MCF 10A (cell line): ENCODE measurements at regions not wholly inside any gene's neighbourhood (a gene's known extent, or its start where the extent isn't known, plus 50 kb on each side); places are given as distances from the start of the nearest gene placed in this dataset.

Experiments used
- BruUV-seq: library from RNA; stranded (reverse); fragments of 400-500 nt; replicated peaks from 2 replicates; lab custom pipeline; 2021; lab: Mats Ljungman, UMichigan
- CTCF ChIA-PET: fragments of 300-600 bp; sonication (Branson Sonifier 250); formaldehyde crosslinking; extraction: SDS; loops from one replicate; lab custom pipeline; 2021; ENCODE audit warnings: antibody characterized with exemption, inconsistent platforms; lab: Yijun Ruan, JAX
- POLR2A ChIA-PET: fragments of 300-600, 350-650 bp; sonication (Branson Sonifier 250); formaldehyde crosslinking; extraction: SDS; loops from one replicate; lab custom pipeline; 2020; ENCODE audit warnings: antibody characterized with exemption, inconsistent platforms; lab: Yijun Ruan, JAX
- DNase-seq: peaks from one replicate; pipeline ENCODE4 v3.0.0-alpha.2; 2018; ENCODE audit not compliant: unreplicated experiment
- H3K27ac Mint-ChIP-seq: one replicate; pipeline ENCODE4 v1.8.0; 2022; ENCODE audit warnings: mild to moderate bottlenecking, low read depth, mixed read lengths; ENCODE audit not compliant: unreplicated experiment
- H3K27me3 Mint-ChIP-seq: one replicate; pipeline ENCODE4 v1.8.0; 2022; ENCODE audit warnings: mixed read lengths; ENCODE audit not compliant: insufficient read depth, unreplicated experiment
- H3K36me3 Mint-ChIP-seq: one replicate; pipeline ENCODE4 v1.8.0; 2022; ENCODE audit warnings: mild to moderate bottlenecking, moderate library complexity, mixed read lengths; ENCODE audit not compliant: insufficient read depth, unreplicated experiment
- H3K4me1 Mint-ChIP-seq: one replicate; pipeline ENCODE4 v1.8.0; 2022; ENCODE audit warnings: mixed read lengths; ENCODE audit not compliant: insufficient read depth, unreplicated experiment
- H3K4me3 Mint-ChIP-seq: one replicate; pipeline ENCODE4 v1.8.0; 2022; ENCODE audit warnings: mild to moderate bottlenecking, moderate library complexity, mixed read lengths; ENCODE audit not compliant: unreplicated experiment
- H3K9me3 Mint-ChIP-seq: one replicate; pipeline ENCODE4 v1.8.0; 2022; ENCODE audit warnings: mixed read lengths; ENCODE audit not compliant: unreplicated experiment
- intact Hi-C: fragments of 100-400 bp; cut with micrococcal nuclease; formaldehyde crosslinking; loops from 2 replicates; pipeline ENCODE4 v1.14.1; 2022
- TF ChIP-seq, protein P1 (sequence below): fragments of 200-600 bp; IDR thresholded peaks from one replicate; pipeline ENCODE4 v1.8.0; 2022; ENCODE audit warnings: antibody characterized with exemption, mild to moderate bottlenecking; ENCODE audit not compliant: unreplicated experiment

GRCh38 chr4:169851750-169852149 lies 94.0 kb upstream of the HPF1 start:
- DNase-seq: no peak
- H3K27ac Mint-ChIP-seq: no peak overlapping the region
- H3K4me3 Mint-ChIP-seq: no peak overlapping the region

DNA sequence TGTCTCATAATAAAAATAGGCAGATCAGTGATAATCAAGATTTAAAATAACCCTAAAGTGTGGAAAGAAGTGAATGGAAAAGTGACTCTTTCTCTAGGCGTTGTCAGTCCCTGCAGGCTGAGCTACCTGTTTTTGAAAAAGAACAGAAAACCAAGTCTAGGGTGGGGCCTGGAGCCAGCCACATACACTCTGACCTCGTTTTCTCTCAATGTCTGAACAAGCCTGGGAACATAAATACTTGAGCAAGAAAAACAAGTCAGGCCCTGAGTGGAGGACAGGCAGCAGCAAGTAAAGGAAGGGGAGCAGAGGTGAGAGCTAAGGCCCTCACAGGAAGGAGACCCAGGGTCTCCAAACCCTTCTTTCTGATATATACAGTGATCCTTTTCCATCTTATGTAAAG lies 91.7 kb upstream of the HPF1 start:
- TF ChIP-seq, protein P1, sequence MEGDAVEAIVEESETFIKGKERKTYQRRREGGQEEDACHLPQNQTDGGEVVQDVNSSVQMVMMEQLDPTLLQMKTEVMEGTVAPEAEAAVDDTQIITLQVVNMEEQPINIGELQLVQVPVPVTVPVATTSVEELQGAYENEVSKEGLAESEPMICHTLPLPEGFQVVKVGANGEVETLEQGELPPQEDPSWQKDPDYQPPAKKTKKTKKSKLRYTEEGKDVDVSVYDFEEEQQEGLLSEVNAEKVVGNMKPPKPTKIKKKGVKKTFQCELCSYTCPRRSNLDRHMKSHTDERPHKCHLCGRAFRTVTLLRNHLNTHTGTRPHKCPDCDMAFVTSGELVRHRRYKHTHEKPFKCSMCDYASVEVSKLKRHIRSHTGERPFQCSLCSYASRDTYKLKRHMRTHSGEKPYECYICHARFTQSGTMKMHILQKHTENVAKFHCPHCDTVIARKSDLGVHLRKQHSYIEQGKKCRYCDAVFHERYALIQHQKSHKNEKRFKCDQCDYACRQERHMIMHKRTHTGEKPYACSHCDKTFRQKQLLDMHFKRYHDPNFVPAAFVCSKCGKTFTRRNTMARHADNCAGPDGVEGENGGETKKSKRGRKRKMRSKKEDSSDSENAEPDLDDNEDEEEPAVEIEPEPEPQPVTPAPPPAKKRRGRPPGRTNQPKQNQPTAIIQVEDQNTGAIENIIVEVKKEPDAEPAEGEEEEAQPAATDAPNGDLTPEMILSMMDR: no peak
- H3K36me3 Mint-ChIP-seq: no peaks in the 10 kb centered on the region
- no peak overlapping the region for H3K27ac Mint-ChIP-seq

More at GRCh38 chr4:169851750-169852149, 94.0 kb upstream of the HPF1 start:
- BruUV-seq: no TSS peak
- Mint-ChIP-seq H3K4me1 (no peaks in the 10 kb centered on the region), H3K27me3 (no peaks in the 10 kb centered on the region), H3K9me3 (no peaks in the 10 kb centered on the region), H3K36me3 (no peaks in the 10 kb centered on the region)
- ChIA-PET POLR2A (no interaction called here), CTCF (no interaction called here)
- intact Hi-C loops: no loop called here
- TF ChIP-seq, protein P1: no peak

GRCh38 chr4:169848018-169848417 lies 90.3 kb upstream of the HPF1 start:
- Mint-ChIP-seq H3K9me3 (no peaks in the 10 kb centered on the region), H3K36me3 (no peaks in the 10 kb centered on the region), H3K27ac (no peak overlapping the region), H3K4me1 (peaks cover 5% of the 10 kb centered on the region), H3K27me3 (peaks cover 10% of the 10 kb centered on the region), H3K4me3 (no peak overlapping the region)
- ChIA-PET POLR2A (no interaction called here), CTCF (interaction anchor here (0.6 to 1.9 kb wide), 2 partner anchors 38 to 594 kb away, joined by 3 to 6 read pairs; no protein-coding TSS in a partner anchor)
- intact Hi-C loops: no loop called here
- no TSS peak for BruUV-seq
- TF ChIP-seq, protein P1: no peak
- no peak for DNase-seq

More for the DNA sequence above, 91.7 kb upstream of the HPF1 start:
- POLR2A ChIA-PET: no interaction called here
- no TSS peak for BruUV-seq
- no peaks in the 10 kb centered on the region for H3K9me3 Mint-ChIP-seq
- DNase-seq: no peak
- no peak overlapping the region for H3K4me3 Mint-ChIP-seq
- CTCF ChIA-PET: interaction anchor here (0.6 to 1.9 kb wide), 2 partner anchors 40 to 114 kb away, joined by 3 to 6 read pairs; no protein-coding TSS in a partner anchor
- H3K4me1 Mint-ChIP-seq: no peaks in the 10 kb centered on the region
- no peaks in the 10 kb centered on the region for H3K27me3 Mint-ChIP-seq
- intact Hi-C loops: no loop called here

DNA sequence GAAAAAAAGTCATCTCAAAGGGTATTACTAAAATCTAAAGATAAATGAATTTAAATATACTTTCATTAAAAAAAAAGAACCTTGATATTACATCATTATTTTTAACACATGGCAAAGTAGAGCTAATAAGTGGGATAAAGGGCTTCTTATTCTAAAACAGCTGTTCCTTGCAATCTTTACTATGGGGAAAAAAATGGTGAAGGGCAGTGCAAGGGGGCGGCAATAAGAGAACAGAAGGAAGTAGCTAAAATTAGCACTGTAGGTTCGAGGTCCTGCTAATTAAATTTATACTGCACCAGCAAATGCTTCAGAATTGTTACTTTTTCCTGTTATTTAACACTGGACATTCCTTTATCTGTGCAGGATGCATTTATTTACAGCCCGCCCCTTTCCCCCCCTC lies 89.4 kb upstream of the HPF1 start:
- H3K27ac Mint-ChIP-seq: no peak overlapping the region
- DNase-seq: no peak
- peaks cover 5% of the 10 kb centered on the region for H3K4me1 Mint-ChIP-seq
- H3K36me3 Mint-ChIP-seq: no peaks in the 10 kb centered on the region
- peaks cover 10% of the 10 kb centered on the region for H3K27me3 Mint-ChIP-seq
- intact Hi-C loops: no loop called here
- no TSS peak for BruUV-seq
- POLR2A ChIA-PET: no interaction called here
- CTCF ChIA-PET: interaction anchor here (0.6 to 2.5 kb wide), 2 partner anchors 37 to 593 kb away, joined by 3 to 14 read pairs; no protein-coding TSS in a partner anchor
- TF ChIP-seq, protein P1: no peak
- no peaks in the 10 kb centered on the region for H3K9me3 Mint-ChIP-seq
- no peak overlapping the region for H3K4me3 Mint-ChIP-seq
